BLaER1 (cell line): ENCODE measurements at regions not wholly inside any gene's neighbourhood (a gene's known extent, or its start where the extent isn't known, plus 50 kb on each side); places are given as distances from the start of the nearest gene placed in this dataset.
"Not testable (repeated sequence)": the region's sequence is repeated elsewhere in the genome, so short reads cannot be mapped to it uniquely, and the experiment has no call there.

Experiments
- H3K27ac ChIP-seq: shearing (Covaris generic); formaldehyde crosslinking; 2 replicates; pipeline ENCODE4 v1.8.1; 2022
- H3K27me3 ChIP-seq: shearing (Covaris generic); formaldehyde crosslinking; 2 replicates; pipeline ENCODE4 v1.8.1; 2022
- H3K36me3 ChIP-seq: shearing (Covaris generic); formaldehyde crosslinking; 2 replicates; pipeline ENCODE4 v1.8.1; 2022
- H3K4me1 ChIP-seq: shearing (Covaris generic); formaldehyde crosslinking; 2 replicates; pipeline ENCODE4 v1.8.1; 2022
- H3K4me2 ChIP-seq: shearing (Covaris generic); formaldehyde crosslinking; 2 replicates; pipeline ENCODE4 v1.8.1; 2022
- H3K4me3 ChIP-seq: shearing (Covaris generic); formaldehyde crosslinking; 2 replicates; pipeline ENCODE4 v1.8.1; 2022
- H3K9ac ChIP-seq: shearing (Covaris generic); formaldehyde crosslinking; 2 replicates; pipeline ENCODE4 v1.8.1; 2022
- H3K9me3 ChIP-seq: shearing (Covaris generic); formaldehyde crosslinking; 2 replicates; pipeline ENCODE4 v1.8.1; 2022
- H4K20me1 ChIP-seq: shearing (Covaris generic); formaldehyde crosslinking; 2 replicates; pipeline ENCODE4 v1.8.1; 2022
- Cebpa-rat ChIP-seq: shearing (Covaris generic); IDR thresholded peaks from 2 replicates; pipeline ENCODE4 v1.8.1; 2022

DNA sequence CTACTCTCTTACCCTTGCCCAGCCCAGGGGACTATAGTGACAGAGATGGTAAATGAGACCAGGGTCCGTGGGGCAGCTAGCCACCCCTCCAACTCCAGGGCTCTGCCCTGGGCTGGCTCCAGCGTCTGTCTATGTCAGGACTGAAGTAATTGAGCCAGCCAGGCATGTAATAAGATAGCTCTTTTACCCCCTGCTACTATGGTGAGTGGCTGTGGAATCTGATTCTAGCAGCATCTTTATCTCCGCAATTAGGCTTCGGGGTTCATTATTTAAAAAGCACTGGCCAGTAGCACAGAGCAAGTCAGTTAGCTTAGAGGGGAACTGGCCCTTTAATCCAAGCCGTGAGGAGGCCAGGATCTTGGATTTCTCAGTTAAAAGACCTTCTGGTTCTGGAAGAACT is 123.3 kb upstream of the RAI2 start:
- no peak for TF ChIP-seq Cebpa-rat
- no peaks in the 10 kb centered on the region for H3K9me3 ChIP-seq

DNA sequence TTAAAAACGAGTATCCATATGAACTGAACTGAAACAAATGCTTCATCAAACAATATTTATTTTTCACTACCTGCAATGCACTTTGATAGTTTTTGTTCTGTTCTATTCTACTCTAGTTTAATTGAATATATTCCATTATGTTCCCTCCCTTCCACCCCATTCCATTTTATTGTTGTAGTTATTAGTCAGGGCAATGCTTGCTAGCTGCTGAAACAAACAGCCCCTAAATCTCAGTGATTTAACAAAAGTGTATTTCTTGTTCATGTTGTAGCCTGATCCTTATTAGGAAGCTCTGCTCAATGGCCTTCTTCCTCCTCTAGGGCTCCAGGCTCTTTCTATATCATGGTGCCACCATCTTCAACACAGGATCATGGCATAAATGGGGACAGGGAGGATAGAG is 122.3 kb upstream of the RAI2 start:
- Histone ChIP-seq H3K36me3 (no peaks in the 10 kb centered on the region), H3K4me1 (peaks cover 8% of the 10 kb centered on the region), H3K27me3 (peaks cover 88% of the 10 kb centered on the region), H3K4me3 (no peak overlapping the region), H4K20me1 (no peaks in the 10 kb centered on the region), H3K9me3 (no peaks in the 10 kb centered on the region), H3K9ac (no peak overlapping the region), H3K27ac (no peak overlapping the region), H3K4me2 (no peak overlapping the region)
- TF ChIP-seq Cebpa-rat: no peak

More for the DNA sequence above, 123.3 kb upstream of the RAI2 start:
- Histone ChIP-seq H3K4me3 (no peak overlapping the region), H3K9ac (no peak overlapping the region), H4K20me1 (no peaks in the 10 kb centered on the region), H3K27ac (no peak overlapping the region), H3K4me1 (peaks cover 8% of the 10 kb centered on the region), H3K4me2 (no peak overlapping the region), H3K27me3 (peaks cover 92% of the 10 kb centered on the region), H3K36me3 (no peaks in the 10 kb centered on the region)

DNA sequence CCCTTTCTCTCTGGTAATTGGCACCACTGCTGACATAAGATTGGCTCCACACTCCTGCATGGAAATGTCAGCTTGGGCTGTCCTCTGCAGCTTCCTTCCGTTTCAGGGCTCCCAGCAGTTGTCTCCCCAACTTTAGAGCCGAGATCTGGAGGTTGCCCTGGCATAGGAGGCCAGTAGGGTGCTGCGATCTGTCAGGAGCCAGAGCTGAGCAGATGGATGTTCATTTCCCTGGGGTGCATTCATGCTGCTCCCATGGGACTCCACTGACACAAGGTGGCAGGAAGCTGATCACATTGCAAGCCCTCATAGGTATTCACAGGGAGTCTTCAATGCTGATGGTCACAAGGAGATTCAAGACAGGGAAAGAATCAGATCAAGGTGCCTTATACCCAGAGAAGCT is 116.6 kb upstream of the RAI2 start:
- H3K27me3 ChIP-seq: peaks cover 88% of the 10 kb centered on the region
- no peak overlapping the region for H3K4me3 ChIP-seq
- H3K9ac ChIP-seq: no peak overlapping the region
- no peak for TF ChIP-seq Cebpa-rat
- no peaks in the 10 kb centered on the region for H3K36me3 ChIP-seq
- no peaks in the 10 kb centered on the region for H4K20me1 ChIP-seq
- H3K9me3 ChIP-seq: no peaks in the 10 kb centered on the region
- no peak overlapping the region for H3K27ac ChIP-seq
- no peak overlapping the region for H3K4me2 ChIP-seq
- H3K4me1 ChIP-seq: no peaks in the 10 kb centered on the region

DNA sequence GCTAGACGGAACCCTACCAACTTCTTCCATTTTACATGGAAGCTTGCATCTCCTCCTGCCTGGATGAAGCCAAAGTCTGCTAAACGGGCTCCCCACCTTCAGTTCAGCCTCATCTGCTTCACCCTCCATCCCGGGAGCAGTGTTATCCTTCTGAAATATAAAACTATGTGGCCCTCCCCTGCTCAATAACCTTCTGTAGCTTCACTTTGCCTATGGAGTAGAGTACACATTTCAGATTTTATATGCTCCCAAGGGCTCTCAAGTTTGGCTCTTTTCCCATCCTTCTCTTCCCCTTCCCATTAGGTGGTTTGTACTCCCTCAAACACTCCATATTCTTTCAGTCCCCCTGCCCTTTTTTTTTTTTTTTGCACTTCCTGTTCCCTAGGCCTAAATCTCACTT is 115.9 kb upstream of the RAI2 start:
- TF ChIP-seq Cebpa-rat: no peak
- H4K20me1 ChIP-seq: no peaks in the 10 kb centered on the region
- no peak overlapping the region for H3K27ac ChIP-seq
- H3K4me1 ChIP-seq: no peaks in the 10 kb centered on the region
- no peaks in the 10 kb centered on the region for H3K9me3 ChIP-seq
- H3K4me3 ChIP-seq: no peak overlapping the region
- H3K4me2 ChIP-seq: no peak overlapping the region
- no peaks in the 10 kb centered on the region for H3K36me3 ChIP-seq
- H3K9ac ChIP-seq: no peak overlapping the region
- H3K27me3 ChIP-seq: peaks cover 88% of the 10 kb centered on the region

DNA sequence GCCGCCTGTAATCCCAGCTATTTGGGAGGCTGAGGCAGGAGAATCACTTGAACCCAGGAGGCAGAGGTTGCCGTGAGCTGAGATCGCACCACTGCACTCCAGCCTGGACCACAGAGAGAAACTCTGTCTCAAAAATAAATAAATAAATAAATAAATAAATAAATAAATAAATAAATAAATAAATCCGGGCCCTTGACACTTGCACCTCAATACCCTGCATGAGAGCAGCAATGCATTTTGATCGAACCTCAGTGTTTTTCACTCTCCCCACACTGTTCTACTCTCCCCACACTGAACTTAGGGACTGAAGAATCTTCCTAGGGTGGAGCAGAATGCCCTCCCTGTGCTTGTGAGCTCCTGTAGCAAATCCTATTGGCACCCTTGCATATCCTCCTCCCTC is 114.3 kb upstream of the RAI2 start:
- H3K27me3 ChIP-seq: peaks cover 88% of the 10 kb centered on the region
- not testable (repeated sequence) for H3K9me3 ChIP-seq, H4K20me1 ChIP-seq, H3K4me1 ChIP-seq, H3K9ac ChIP-seq, H3K4me3 ChIP-seq, H3K4me2 ChIP-seq, H3K36me3 ChIP-seq, H3K27ac ChIP-seq

DNA sequence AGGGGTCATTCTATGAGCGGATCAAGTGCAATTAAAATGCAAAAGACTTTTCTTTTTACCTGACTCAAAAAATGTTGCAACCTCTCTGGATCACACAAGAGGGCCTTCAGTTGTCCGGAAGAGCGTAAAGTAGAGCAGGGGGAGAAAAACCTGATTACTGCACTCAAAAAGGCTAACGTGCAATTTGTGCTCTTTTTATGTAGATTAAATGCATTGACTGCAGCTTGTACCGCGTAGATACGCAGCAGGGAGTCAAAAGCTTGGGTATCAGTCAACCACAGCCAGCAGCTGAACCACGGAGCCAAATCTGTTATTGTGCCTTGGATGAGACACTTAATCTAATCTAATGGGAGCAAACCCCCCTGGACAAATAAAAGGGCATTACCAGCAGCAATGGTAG is 107.3 kb upstream of the RAI2 start:
- no peak for TF ChIP-seq Cebpa-rat
- peaks cover 96% of the 10 kb centered on the region for H3K27me3 ChIP-seq
- no peaks in the 10 kb centered on the region for H4K20me1 ChIP-seq
- no peaks in the 10 kb centered on the region for H3K36me3 ChIP-seq
- H3K4me1 ChIP-seq: no peaks in the 10 kb centered on the region
- no peak overlapping the region for H3K4me2 ChIP-seq
- H3K9me3 ChIP-seq: no peaks in the 10 kb centered on the region
- no peak overlapping the region for H3K9ac ChIP-seq
- H3K4me3 ChIP-seq: no peak overlapping the region
- H3K27ac ChIP-seq: no peak overlapping the region

DNA sequence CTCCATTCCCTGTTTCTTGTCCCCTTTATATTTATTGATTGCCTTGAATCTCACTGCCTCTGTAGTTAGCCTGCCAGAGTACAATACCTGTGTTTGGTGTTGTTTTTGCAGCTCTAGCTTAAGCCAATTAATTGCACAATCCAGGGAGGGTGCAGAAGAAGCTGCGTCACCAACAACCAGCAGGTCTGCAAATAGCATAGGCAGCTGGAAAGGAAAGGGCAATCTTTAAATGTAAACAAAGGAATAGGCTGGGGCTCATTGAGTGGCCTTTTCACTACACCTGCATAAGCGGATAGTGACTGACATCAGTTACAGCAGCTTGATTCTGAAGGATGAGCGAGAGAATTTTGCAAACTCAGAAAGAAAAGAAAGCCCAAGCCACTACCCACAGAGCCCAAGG is 106.8 kb upstream of the RAI2 start:
- no peak overlapping the region for H3K27ac ChIP-seq
- peaks cover 96% of the 10 kb centered on the region for H3K27me3 ChIP-seq
- no peak overlapping the region for H3K4me3 ChIP-seq
- H3K4me1 ChIP-seq: no peaks in the 10 kb centered on the region
- TF ChIP-seq Cebpa-rat: no peak
- no peaks in the 10 kb centered on the region for H4K20me1 ChIP-seq
- no peak overlapping the region for H3K9ac ChIP-seq
- H3K36me3 ChIP-seq: no peaks in the 10 kb centered on the region
- H3K4me2 ChIP-seq: no peak overlapping the region
- H3K9me3 ChIP-seq: no peaks in the 10 kb centered on the region

DNA sequence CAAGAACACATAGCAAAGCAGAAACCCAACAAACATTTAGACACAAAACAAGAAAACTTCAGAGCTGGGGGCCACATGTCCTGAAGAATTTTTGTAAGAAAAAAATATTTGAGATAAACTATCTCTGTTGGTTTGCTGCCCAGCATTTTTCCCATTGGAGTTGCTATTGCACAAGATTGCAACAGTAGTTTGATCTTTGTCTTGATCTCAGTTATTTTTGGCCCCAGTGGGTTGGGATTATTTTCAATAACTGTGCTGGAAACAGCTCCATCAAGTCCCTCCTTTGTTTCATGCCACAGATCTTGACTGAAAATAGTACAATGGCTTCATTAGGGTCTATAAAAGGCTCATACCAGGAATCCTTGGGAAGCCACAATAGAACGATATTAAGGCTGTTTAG is 103.8 kb upstream of the RAI2 start:
- Histone ChIP-seq H3K4me2 (no peak overlapping the region), H3K27me3 (peaks cover 95% of the 10 kb centered on the region), H3K4me3 (no peak overlapping the region), H3K9me3 (no peaks in the 10 kb centered on the region), H3K9ac (no peak overlapping the region), H3K36me3 (no peaks in the 10 kb centered on the region), H4K20me1 (no peaks in the 10 kb centered on the region), H3K27ac (no peak overlapping the region), H3K4me1 (no peaks in the 10 kb centered on the region)
- TF ChIP-seq Cebpa-rat: no peak

DNA sequence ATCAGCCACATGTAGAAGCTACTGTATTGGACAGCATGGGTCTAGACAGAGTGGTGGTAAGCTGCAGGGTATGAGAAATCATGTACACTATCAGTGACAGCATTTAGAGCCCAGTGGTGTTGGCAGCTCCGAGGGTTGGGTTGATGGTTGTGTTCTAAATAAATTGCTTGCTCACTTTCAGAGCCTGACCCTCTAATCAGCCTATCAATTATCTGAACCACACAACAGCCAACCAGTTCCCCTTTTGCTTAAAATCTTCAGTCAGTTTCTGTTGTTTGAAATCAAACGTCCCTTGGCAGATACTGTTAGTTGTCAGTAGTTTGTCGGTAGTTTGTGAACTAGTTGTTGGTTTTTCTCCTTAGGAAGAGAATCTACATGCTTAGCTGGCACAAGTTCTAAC is 99.8 kb upstream of the RAI2 start:
- H3K4me2 ChIP-seq: no peak overlapping the region
- H3K27ac ChIP-seq: no peak overlapping the region
- no peak overlapping the region for H3K4me3 ChIP-seq
- no peaks in the 10 kb centered on the region for H3K4me1 ChIP-seq
- no peaks in the 10 kb centered on the region for H3K9me3 ChIP-seq
- H3K9ac ChIP-seq: no peak overlapping the region
- H3K36me3 ChIP-seq: no peaks in the 10 kb centered on the region
- H4K20me1 ChIP-seq: no peaks in the 10 kb centered on the region
- H3K27me3 ChIP-seq: peaks cover 90% of the 10 kb centered on the region
- TF ChIP-seq Cebpa-rat: no peak

DNA sequence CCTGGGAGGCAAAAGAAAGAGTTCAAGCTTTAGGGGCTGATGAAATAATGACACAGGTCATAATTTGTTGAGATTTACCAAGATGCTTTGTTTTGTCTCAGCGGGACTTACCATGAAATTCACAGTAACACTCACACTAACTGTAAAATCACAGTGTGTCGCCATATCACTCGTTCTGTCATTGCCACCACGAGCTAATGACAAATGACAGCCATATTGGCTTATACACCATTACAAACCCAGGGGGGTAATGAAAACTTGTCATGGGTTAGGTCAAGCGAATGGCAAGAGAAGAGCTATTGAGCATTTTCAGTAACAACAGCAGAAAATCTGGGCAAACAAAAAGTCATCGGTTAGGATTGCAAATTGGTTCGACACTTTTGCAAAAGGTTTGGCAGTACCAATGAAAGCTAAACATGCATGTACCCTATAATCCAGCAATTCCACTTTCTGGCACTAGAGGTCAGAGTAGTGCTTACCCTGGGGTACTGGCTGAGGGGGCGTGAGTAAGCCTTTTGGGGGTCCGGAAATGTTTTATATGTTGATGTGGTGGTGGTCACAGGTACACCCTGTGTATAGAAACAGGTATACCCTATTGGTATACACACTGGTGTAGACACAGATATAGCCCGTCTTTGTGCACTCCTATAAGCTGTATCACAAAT is 83.9 kb upstream of the RAI2 start:
- Histone ChIP-seq H3K9ac (no peak overlapping the region), H4K20me1 (no peaks in the 10 kb centered on the region), H3K27me3 (peaks cover 81% of the 10 kb centered on the region), H3K36me3 (no peaks in the 10 kb centered on the region), H3K4me3 (no peak overlapping the region), H3K27ac (no peak overlapping the region), H3K9me3 (no peaks in the 10 kb centered on the region), H3K4me2 (no peak overlapping the region), H3K4me1 (no peaks in the 10 kb centered on the region)
- no peak for TF ChIP-seq Cebpa-rat

DNA sequence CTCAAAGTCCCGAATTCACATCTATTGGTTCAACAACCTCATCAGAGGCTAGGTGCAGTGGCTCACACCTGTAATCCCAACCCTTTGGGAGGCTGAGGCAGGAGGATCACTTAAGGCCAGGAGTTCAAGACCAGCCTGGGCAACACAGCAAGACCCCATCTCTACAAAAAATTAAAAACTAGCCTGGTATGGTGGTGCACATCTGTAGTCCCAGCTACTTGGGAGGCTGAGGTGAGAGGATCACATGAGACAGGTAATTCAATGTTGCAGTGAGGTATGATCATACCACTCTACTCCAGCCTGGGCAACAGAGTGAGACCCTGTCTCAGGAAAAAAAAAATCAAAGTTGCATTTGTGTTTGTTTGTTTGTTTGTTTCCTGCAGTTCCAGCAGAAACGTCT is 80.1 kb upstream of the RAI2 start:
- not testable (repeated sequence) for H3K4me1 ChIP-seq, H3K4me3 ChIP-seq, H3K9me3 ChIP-seq, H3K27ac ChIP-seq, H3K4me2 ChIP-seq, H4K20me1 ChIP-seq, H3K9ac ChIP-seq, H3K36me3 ChIP-seq
- H3K27me3 ChIP-seq: peaks cover 76% of the 10 kb centered on the region
